Activated naive CD4-positive, alpha-beta T cell treated with anti-CD3 and anti-CD28 coated beads, Interleukin-2, amount 50 U/mL, for 72 hours (primary cell): ENCODE measurements at regions not wholly inside any gene's neighbourhood (a gene's known extent, or its start where the extent isn't known, plus 50 kb on each side); places are given as distances from the start of the nearest gene placed in this dataset.
"Not testable (repeated sequence)": the region's sequence is repeated elsewhere in the genome, so short reads cannot be mapped to it uniquely, and the experiment has no call there.

Source experiments
- ATAC-seq, 2 donors: fragments of 150-1000 bp; cut with Tn5 transposase; 2 replicates each; pipeline ENCODE4 v1.10.0; 2021; ENCODE audit warnings: mild to moderate bottlenecking in 2 of 2, moderate library complexity in 2 of 2
- DNase-seq, 2 donors: peaks; one replicate each; pipeline ENCODE4 v3.0.0; 2021 to 2022; ENCODE audit warnings: low spot score in 2 of 2
- H3K27ac Mint-ChIP-seq, 2 donors: one replicate each; pipeline ENCODE4 v1.8.0; 2022; ENCODE audit warnings: mild to moderate bottlenecking in 2 of 2, mixed read lengths in 2 of 2
- H3K36me3 Mint-ChIP-seq, 2 donors: one replicate each; pipeline ENCODE4 v1.8.0; 2022; ENCODE audit warnings: mixed read lengths in 2 of 2
- H3K9me3 Mint-ChIP-seq, 2 donors: one replicate each; pipeline ENCODE4 v1.8.0; 2022; ENCODE audit warnings: mixed read lengths in 2 of 2

DNA sequence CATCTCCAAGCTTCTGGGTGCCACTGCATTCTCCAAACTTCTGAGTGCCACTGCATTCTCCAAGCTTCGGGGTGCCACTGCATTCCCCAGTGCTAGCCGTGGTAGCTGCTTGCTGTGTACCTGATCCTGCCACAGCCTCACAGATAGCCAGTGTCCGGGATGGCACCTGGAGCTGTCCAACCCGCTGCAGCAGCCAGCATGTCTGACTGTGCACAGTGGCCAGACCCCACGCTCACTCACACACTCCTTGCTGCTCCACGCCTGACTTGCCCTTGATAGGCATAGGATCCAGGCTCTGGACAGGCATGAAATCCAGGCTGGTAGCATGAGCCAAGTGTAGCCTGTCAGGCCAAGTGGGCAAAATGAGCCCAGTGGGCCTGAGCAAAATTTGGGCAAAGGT lies 465.0 kb downstream of the GUCY1A2 start:
- ATAC-seq (no peak), DNase-seq (no peak)
- Mint-ChIP-seq H3K27ac (no peak overlapping the region), H3K9me3 (peaks cover 7 to 10% of the 10 kb centered on the region in 2 donors), H3K36me3 (no peaks in the 10 kb centered on the region)

DNA sequence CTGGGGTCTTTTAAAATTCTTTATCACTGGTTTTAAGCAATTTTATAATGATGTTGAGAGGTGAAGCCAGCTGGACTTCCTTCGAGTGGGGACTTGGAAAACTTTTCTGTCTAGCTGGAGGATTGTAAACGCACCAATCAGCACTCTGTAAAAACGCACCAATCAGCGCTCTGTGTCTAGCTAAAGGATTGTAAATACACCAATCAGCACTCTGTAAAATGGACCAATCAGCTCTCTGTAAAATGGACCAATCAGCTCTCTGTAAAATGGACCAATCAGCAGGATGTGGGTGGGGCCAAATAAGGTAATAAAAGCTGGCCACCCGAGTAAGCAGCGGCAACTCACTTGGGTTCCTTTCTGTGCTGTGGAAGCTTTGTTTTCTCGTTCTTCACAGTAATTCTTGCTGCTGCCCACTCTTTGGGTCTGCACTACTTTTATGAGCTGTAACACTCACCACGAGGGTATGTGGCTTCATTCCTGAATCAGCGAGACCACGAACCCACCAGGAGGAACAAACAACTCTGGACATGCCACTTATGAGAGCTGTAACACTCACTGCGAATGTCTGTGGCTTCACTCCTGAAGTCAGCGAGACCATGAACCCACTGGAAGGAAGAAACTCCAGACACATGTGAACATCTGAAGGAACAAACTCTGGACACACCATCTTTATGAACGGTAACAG lies 462.6 kb downstream of the GUCY1A2 start:
- H3K9me3 Mint-ChIP-seq, H3K27ac Mint-ChIP-seq, H3K36me3 Mint-ChIP-seq, DNase-seq, ATAC-seq: not testable (repeated sequence)

DNA sequence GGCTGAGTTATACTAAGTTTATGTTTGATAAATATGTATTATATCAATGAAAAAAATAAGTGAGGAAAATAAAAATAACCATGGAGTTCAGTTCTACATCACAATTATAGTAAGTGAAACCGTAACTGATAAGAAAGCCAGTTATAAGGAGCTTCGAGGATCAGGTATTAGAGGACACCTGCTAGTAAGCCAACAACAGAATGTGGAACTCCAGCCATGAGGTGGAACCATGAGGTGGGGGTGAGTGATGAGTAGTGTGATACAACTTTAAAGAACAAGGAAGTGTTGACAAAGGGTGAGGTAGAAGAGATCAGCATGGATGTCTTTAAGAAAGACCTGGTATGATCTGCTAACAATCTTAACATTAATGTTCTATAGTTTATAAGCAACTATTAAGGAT lies 452.9 kb downstream of the GUCY1A2 start:
- ATAC-seq (no peak), DNase-seq (no peak)
- peaks cover 18 to 21% of the 10 kb centered on the region in 2 donors for H3K9me3 Mint-ChIP-seq
- no peaks in the 10 kb centered on the region for H3K36me3 Mint-ChIP-seq
- H3K27ac Mint-ChIP-seq, result no peak overlapping the region

DNA sequence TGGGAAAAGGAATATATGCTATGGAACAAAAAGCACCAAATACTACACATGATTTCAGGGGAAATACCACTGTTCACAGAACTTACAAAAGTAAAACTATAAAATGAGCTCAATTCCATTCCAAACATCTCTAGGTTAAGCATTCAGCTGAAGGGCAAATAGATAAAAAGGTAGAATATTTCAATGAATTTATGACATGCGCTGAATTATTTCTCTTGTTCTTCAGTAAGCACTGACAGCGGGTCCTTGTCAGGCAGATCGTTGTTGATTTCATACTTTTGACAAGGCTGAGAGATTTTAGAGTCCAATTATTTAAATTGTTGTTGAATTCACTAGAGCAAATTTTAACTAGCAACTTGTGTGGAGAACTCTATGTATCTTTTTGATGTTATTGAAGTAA lies 449.6 kb downstream of the GUCY1A2 start:
- Mint-ChIP-seq H3K36me3 (no peaks in the 10 kb centered on the region), H3K9me3 (peaks cover 11 to 17% of the 10 kb centered on the region in 2 donors), H3K27ac (no peak overlapping the region)
- ATAC-seq (no peak), DNase-seq (no peak)

DNA sequence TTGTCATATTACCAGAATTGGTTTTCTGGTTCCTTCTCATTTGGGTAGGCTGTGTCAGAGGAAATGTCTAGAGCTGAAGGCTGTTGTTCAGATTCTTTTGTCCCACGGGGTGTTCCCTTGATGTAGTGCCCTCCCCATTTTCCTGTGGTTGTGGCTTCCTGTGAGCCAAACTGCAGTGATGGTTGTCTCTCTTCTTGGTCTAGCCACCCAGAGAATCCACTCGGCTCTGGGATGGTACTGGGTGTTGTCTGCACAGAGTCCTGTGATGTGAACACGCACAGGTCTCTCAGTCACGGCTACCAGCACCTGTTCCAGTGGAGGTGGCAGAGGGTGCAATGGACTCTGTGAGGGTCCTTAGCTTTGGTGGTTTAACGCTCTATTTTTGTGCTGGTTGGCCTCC lies 440.9 kb downstream of the GUCY1A2 start:
- Mint-ChIP-seq H3K36me3 (peaks cover 0 to 18% of the 10 kb centered on the region in 2 donors), H3K9me3 (peaks cover 24 to 36% of the 10 kb centered on the region in 2 donors)
- DNase-seq, H3K27ac Mint-ChIP-seq, ATAC-seq: not testable (repeated sequence)

DNA sequence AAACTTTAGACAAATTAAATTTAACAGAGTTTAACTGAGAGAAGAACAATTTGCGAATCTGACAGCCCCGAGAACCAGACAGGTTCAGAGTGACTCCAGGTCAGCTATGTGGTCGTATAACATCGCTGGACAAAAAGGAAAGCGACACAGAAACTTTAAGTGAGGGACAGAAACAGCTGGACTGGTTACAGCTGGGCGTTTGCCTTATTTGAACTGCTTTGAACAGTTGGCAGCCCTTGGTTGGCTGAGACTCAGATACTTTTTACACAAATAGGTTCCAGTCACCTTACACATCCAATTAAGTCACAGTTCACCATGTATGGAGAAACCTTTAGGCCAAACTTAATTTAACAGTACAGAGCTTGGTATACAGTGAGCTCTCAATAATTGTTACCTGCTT lies 436.9 kb downstream of the GUCY1A2 start:
- H3K27ac Mint-ChIP-seq, result no peak overlapping the region
- H3K9me3 Mint-ChIP-seq, result peaks cover 24 to 33% of the 10 kb centered on the region in 2 donors
- no peak for DNase-seq
- ATAC-seq, result no peak
- H3K36me3 Mint-ChIP-seq, result peaks cover 0 to 18% of the 10 kb centered on the region in 2 donors

DNA sequence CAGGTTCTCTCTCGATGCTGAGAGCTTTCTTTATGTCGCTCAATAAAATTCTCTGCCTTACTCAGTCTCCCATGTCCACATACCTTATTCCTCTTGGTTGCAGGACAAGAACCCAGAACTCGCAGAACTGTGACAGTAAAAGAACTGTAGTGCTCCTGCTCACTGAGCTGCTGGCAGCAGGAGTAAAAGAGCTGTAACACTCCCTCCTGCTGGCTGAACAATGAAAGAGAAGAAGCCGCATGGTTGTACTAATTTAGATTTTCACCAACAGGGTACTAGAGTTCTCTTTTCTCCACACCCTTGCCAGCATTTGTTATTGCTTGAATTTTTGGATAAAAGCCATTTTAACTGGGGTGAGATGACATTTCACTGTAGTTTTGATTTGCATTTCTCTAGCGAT lies 433.2 kb downstream of the GUCY1A2 start:
- no peak overlapping the region for H3K27ac Mint-ChIP-seq
- peaks cover 10 to 19% of the 10 kb centered on the region in 2 donors for H3K9me3 Mint-ChIP-seq
- ATAC-seq, result no peak
- DNase-seq, result no peak
- no peaks in the 10 kb centered on the region for H3K36me3 Mint-ChIP-seq

DNA sequence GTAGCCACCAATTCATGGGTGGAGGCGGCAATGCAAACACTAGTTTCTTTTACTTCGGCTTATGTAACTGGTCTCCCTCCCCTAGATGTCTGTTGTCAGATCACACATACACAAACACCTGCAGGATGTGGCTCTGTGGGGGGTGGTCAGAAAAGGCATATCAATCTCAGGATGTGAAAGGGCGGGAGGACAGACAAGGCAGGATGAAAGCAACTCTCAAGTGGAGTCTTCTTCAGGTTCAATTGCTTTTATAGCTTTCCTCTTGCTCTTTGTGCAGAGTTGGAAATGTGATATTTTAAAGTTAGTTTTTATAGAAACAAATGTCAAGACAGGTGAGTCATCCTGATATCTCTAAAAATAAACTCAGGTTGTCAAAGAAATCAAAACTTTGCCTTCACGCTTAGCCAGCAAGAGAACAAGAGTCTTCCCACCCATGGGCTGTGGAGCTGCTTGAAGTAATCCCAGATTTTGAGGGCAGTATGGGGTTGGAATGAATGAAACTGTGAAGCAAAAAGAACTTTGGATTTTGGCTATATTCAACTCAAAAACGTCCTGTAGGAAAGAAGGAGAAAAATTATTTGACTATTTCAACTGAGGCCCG lies 423.4 kb downstream of the GUCY1A2 start:
- no peak for DNase-seq

DNA sequence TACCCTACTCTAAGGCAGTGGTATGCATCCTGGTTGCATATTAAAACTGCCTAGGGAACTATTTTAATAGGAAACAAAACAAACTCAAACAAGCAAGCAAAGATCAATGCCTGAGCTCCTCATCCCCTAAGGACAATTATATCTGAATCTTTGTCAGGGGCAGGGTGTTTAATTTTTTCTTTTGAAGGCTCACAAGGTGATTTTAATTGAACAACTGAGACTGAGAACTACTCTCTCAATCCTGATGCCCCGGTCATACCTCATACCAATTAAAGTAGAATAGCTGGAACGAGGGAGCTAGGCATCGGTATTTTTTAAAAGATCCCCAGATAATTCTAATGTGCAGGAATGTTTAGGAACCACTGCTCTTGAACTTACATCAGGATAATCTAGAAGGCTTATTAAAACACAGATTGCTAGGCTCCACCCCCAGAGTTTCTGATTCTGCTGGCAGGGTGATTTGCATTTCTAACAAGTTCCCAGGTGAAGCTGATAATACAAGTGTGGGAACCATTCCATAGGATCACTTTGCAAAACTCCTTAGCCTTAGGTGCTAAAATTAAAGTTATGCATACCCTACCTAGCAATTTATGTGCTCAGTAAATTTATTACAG lies 416.5 kb downstream of the GUCY1A2 start:
- Mint-ChIP-seq H3K36me3 (no peaks in the 10 kb centered on the region), H3K9me3 (peaks cover 9 to 18% of the 10 kb centered on the region in 2 donors), H3K27ac (no peak overlapping the region)
- DNase-seq, result no peak
- no peak for ATAC-seq

More for the DNA sequence above, 423.4 kb downstream of the GUCY1A2 start:
- Mint-ChIP-seq H3K36me3 (no peaks in the 10 kb centered on the region), H3K9me3 (peaks cover 5 to 22% of the 10 kb centered on the region in 2 donors), H3K27ac (no peak overlapping the region)
- ATAC-seq, result no peak

DNA sequence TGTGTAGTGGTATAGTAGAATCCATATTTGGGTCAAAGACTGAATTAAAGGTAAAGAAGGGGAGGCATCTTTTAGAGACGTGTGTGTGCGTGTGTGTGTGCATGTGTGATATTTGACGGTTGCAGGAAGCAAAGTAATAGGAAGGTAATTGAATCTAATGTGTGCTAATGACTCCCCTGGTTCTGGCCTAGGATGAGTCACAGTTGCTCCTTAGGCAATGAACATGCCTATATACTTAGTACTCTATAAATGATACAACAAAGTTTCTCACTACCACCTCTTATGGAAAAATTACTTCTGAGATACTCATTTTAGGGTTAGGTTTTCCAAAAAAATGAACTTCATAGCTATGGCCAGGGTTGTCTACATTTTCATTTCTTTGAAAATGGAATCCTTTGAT lies 409.6 kb downstream of the GUCY1A2 start:
- ATAC-seq (no peak), DNase-seq (no peak)
- H3K27ac Mint-ChIP-seq, result no peak overlapping the region
- peaks cover 28 to 29% of the 10 kb centered on the region in 2 donors for H3K9me3 Mint-ChIP-seq
- no peaks in the 10 kb centered on the region for H3K36me3 Mint-ChIP-seq

DNA sequence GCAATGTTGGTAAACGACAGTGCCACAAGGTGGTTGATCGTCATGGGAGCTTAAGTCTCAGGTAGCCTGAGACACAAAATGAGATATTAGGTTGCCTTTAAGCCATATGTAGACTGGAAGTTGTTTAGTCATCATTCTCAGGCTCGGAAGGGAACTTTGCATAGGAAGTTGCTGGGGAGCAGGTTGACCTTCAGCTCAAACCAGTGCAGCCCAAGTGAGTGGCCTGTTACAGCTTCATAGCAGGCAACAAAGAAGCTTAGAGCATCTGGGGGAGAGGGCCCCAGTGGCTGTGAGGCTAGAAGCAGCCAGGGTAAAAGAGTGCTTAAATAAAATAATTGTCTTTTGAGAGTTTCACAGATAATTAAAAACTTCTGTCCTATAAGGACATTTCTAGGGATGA lies 404.0 kb downstream of the GUCY1A2 start:
- DNase-seq (no peak), ATAC-seq (no peak)
- H3K9me3 Mint-ChIP-seq, result peaks cover 15 to 22% of the 10 kb centered on the region in 2 donors
- no peaks in the 10 kb centered on the region for H3K36me3 Mint-ChIP-seq
- H3K27ac Mint-ChIP-seq, result no peak overlapping the region

DNA sequence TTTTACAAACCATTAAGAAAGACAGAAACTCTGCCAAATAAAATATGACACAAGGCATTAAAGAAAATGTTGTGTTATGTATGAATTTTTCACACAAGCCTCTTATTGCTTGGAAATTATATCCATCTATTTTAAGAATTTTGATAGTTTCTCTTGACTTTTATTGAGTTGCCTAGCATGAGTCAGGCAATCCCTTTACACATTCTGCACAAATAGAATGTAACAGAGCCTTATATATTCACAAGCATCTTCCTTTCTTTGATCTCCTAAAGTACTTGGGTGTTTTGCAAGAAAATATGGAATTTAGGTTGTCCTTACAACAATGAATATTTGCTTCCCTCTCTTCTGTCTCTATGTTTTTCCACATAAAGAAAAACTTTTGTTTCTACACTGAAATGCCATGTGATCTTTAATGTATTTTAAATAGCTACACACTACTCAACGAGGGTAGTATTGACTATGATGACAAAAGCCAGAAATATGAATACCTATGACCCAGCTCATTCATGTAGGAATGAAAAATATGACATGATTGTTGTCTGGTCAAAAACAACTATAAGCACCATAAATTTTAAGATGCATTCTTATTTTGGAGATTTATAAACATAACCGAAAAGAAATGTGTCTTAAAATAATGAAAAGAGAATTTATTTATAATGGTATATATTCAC lies 398.8 kb downstream of the GUCY1A2 start:
- ATAC-seq, result no peak
- Mint-ChIP-seq H3K36me3 (no peaks in the 10 kb centered on the region), H3K27ac (no peak overlapping the region), H3K9me3 (peaks cover 14 to 15% of the 10 kb centered on the region in 2 donors)
- DNase-seq, result no peak

DNA sequence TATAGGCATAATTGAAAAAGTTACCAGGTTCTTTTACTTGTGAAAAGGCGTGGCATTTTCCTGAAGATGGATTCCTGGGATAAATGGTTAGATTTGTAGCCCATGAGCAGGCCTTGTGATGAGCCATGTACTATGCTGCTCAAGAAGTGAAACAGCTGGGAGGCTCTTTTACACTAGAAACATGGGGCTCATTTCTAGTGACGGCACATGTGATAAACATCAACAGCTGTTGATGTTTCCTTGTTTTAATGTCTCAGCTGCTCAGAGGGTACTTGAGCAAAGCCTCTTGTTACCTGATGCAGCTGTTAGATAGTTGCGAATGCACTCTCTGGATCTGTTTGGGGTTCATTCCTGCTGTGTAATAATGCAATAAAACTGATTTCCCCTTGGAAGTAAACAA lies 396.8 kb downstream of the GUCY1A2 start:
- DNase-seq, result no peak
- Mint-ChIP-seq H3K36me3 (no peaks in the 10 kb centered on the region), H3K9me3 (peaks cover 15 to 18% of the 10 kb centered on the region in 2 donors), H3K27ac (no peak overlapping the region)
- ATAC-seq, result no peak
